MCF 10A (cell line): ENCODE measurements at regions not wholly inside any gene's neighbourhood (a gene's known extent, or its start where the extent isn't known, plus 50 kb on each side); places are given as distances from the start of the nearest gene placed in this dataset.
A peak's percentile ranks its signal among the peaks of the same experiment; 100 is the strongest.
"Not testable (repeated sequence)": the region's sequence is repeated elsewhere in the genome, so short reads cannot be mapped to it uniquely, and the experiment has no call there.

Source experiments
- BruUV-seq: library from RNA; stranded (reverse); fragments of 400-500 nt; replicated peaks from 2 replicates; lab custom pipeline; 2021; lab: Mats Ljungman, UMichigan
- CTCF ChIA-PET: fragments of 300-600 bp; sonication (Branson Sonifier 250); formaldehyde crosslinking; extraction: SDS; loops from one replicate; lab custom pipeline; 2021; ENCODE audit warnings: antibody characterized with exemption, inconsistent platforms; lab: Yijun Ruan, JAX
- POLR2A ChIA-PET: fragments of 300-600, 350-650 bp; sonication (Branson Sonifier 250); formaldehyde crosslinking; extraction: SDS; loops from one replicate; lab custom pipeline; 2020; ENCODE audit warnings: antibody characterized with exemption, inconsistent platforms; lab: Yijun Ruan, JAX
- DNase-seq: peaks from one replicate; pipeline ENCODE4 v3.0.0-alpha.2; 2018; ENCODE audit not compliant: unreplicated experiment
- H3K27ac Mint-ChIP-seq: one replicate; pipeline ENCODE4 v1.8.0; 2022; ENCODE audit warnings: mild to moderate bottlenecking, low read depth, mixed read lengths; ENCODE audit not compliant: unreplicated experiment
- H3K27me3 Mint-ChIP-seq: one replicate; pipeline ENCODE4 v1.8.0; 2022; ENCODE audit warnings: mixed read lengths; ENCODE audit not compliant: insufficient read depth, unreplicated experiment
- H3K36me3 Mint-ChIP-seq: one replicate; pipeline ENCODE4 v1.8.0; 2022; ENCODE audit warnings: mild to moderate bottlenecking, moderate library complexity, mixed read lengths; ENCODE audit not compliant: insufficient read depth, unreplicated experiment
- H3K4me1 Mint-ChIP-seq: one replicate; pipeline ENCODE4 v1.8.0; 2022; ENCODE audit warnings: mixed read lengths; ENCODE audit not compliant: insufficient read depth, unreplicated experiment
- H3K4me3 Mint-ChIP-seq: one replicate; pipeline ENCODE4 v1.8.0; 2022; ENCODE audit warnings: mild to moderate bottlenecking, moderate library complexity, mixed read lengths; ENCODE audit not compliant: unreplicated experiment
- H3K9me3 Mint-ChIP-seq: one replicate; pipeline ENCODE4 v1.8.0; 2022; ENCODE audit warnings: mixed read lengths; ENCODE audit not compliant: unreplicated experiment
- intact Hi-C: fragments of 100-400 bp; cut with micrococcal nuclease; formaldehyde crosslinking; loops from 2 replicates; pipeline ENCODE4 v1.14.1; 2022
- TF ChIP-seq, protein P1 (sequence below): fragments of 200-600 bp; IDR thresholded peaks from one replicate; pipeline ENCODE4 v1.8.0; 2022; ENCODE audit warnings: antibody characterized with exemption, mild to moderate bottlenecking; ENCODE audit not compliant: unreplicated experiment

DNA sequence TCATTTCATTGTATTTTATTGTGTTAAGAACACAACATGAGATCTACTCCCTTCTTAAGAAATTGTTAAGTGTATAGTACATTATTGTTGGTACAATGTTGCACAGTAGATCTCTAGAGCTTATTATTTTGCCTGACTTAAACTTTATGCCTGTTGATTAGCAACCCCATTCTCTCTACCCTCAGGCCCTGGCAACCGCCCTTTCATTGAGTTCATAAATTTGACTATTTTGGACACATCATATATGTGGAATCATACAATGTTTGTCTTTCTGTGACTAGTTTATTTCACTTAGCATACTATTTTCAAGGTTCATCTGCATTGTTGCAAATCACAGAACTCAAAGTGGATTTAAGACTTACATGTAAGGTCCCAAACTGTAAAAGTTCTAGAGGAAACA, 222.1 kb downstream of the IL15 start:
- Mint-ChIP-seq H3K27me3 (no peaks in the 10 kb centered on the region), H3K4me3 (no peak overlapping the region), H3K36me3 (no peaks in the 10 kb centered on the region), H3K9me3 (no peaks in the 10 kb centered on the region), H3K4me1 (peaks cover 7% of the 10 kb centered on the region), H3K27ac (peak overlapping the region; percentile 46)
- no TSS peak for BruUV-seq
- POLR2A ChIA-PET, result interaction anchor here (1.1 kb wide), 1 partner anchor 511 kb away, joined by 3 read pairs; no protein-coding TSS in a partner anchor
- CTCF ChIA-PET, result interaction anchor here (2.6 kb wide), 1 partner anchor 512 kb away, joined by 10 read pairs; no protein-coding TSS in a partner anchor
- TF ChIP-seq, protein P1, sequence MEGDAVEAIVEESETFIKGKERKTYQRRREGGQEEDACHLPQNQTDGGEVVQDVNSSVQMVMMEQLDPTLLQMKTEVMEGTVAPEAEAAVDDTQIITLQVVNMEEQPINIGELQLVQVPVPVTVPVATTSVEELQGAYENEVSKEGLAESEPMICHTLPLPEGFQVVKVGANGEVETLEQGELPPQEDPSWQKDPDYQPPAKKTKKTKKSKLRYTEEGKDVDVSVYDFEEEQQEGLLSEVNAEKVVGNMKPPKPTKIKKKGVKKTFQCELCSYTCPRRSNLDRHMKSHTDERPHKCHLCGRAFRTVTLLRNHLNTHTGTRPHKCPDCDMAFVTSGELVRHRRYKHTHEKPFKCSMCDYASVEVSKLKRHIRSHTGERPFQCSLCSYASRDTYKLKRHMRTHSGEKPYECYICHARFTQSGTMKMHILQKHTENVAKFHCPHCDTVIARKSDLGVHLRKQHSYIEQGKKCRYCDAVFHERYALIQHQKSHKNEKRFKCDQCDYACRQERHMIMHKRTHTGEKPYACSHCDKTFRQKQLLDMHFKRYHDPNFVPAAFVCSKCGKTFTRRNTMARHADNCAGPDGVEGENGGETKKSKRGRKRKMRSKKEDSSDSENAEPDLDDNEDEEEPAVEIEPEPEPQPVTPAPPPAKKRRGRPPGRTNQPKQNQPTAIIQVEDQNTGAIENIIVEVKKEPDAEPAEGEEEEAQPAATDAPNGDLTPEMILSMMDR, result no peak
- no peak for DNase-seq
- intact Hi-C loops, result no loop called here

DNA sequence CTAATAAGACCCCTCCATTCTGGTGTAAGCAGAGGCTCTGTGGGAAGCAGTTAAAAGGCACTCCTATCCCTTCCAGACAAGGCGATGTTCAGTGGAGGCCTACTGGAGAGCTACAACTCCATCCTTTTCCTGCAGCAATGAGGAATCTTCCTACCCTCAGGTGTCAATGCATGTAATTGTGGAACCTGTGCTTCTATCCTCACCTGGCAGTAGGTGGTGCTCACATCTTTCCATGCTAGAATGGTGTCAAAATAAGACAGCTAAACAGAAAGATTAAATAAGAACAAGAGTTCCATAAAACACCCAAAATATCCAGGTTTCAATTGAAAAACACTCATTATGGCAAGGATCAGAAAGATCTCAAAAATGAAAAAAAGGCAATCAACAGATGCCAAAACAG, 224.6 kb downstream of the IL15 start:
- Mint-ChIP-seq H3K27ac (no peak overlapping the region), H3K4me1 (no peaks in the 10 kb centered on the region), H3K36me3 (no peaks in the 10 kb centered on the region), H3K27me3 (no peaks in the 10 kb centered on the region), H3K4me3 (no peak overlapping the region), H3K9me3 (no peaks in the 10 kb centered on the region)
- ChIA-PET CTCF (interaction anchor here (0.6 to 2.4 kb wide), 7 partner anchors 11 to 1017 kb away, joined by 3 to 6 read pairs (median 3); no protein-coding TSS in a partner anchor), POLR2A (interaction anchor here (1.5 kb wide), 1 partner anchor 219 kb away, joined by 5 read pairs; no protein-coding TSS in a partner anchor)
- BruUV-seq, result no TSS peak
- TF ChIP-seq, protein P1, result peak; percentile 20
- DNase-seq, result peak; percentile 47
- intact Hi-C loops, result loop anchor here (5.0 kb wide), 1 partner anchor 986 kb away; the partner anchor contains the start of gene INPP4B

- CTCF ChIA-PET, result interaction anchor here (0.7 kb wide), 1 partner anchor 832 kb away, joined by 3 read pairs; no protein-coding TSS in a partner anchor
Measured at GRCh38 chr4:141870152-141870551, 233.8 kb downstream of the IL15 start.

DNA sequence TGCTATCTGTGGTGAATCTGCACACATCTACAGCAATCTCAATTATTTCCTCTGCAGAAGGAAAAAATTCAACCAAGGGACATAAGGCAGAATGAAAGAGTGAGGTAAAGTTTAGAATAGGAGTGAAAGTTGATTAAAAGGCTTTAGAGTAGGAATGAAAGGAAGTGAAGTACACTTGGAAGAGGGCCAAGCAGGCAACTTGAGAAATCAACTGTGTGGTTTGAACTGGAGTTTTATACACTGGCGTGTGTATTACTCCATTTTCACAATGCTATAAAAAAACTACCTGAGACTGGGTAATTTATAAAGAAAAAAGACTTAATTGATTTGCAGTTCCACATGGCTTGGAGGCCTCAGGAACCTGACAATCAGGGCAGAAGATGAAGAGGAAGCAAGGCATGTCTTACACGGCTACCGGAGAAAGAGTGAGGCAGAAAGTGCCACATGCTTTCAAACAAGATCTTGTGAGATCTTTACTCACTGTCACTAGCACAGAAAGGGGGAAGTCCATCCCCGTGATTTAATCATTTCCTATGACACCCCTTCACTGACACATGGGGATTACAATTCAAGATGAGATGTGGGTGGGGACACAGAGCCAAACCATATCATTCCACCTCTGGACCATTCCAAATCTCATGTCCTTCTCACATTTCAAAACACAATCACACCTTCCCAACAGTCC, 234.8 kb downstream of the IL15 start:
- Mint-ChIP-seq H3K27ac (peak overlapping the region; percentile 68), H3K9me3 (peaks cover 18% of the 10 kb centered on the region), H3K4me1 (peaks cover 7% of the 10 kb centered on the region), H3K4me3 (no peak overlapping the region), H3K27me3 (no peaks in the 10 kb centered on the region), H3K36me3 (no peaks in the 10 kb centered on the region)
- peak; percentile 51 for DNase-seq
- TF ChIP-seq, protein P1, result no peak
- CTCF ChIA-PET, result interaction anchor here (0.7 to 0.9 kb wide), 2 partner anchors 10 to 833 kb away, joined by 3 read pairs; no protein-coding TSS in a partner anchor
- BruUV-seq, result no TSS peak
- POLR2A ChIA-PET, result interaction anchor here (0.7 kb wide), 1 partner anchor 322 kb away, joined by 4 read pairs; no protein-coding TSS in a partner anchor
- intact Hi-C loops, result no loop called here

More at GRCh38 chr4:141870152-141870551, 233.8 kb downstream of the IL15 start:
- TF ChIP-seq, protein P1, result no peak
- POLR2A ChIA-PET, result interaction anchor here (0.7 kb wide), 1 partner anchor 323 kb away, joined by 4 read pairs; no protein-coding TSS in a partner anchor
- intact Hi-C loops, result no loop called here
- Mint-ChIP-seq H3K9me3 (peaks cover 13% of the 10 kb centered on the region), H3K36me3 (no peaks in the 10 kb centered on the region), H3K4me3 (no peak overlapping the region), H3K4me1 (peaks cover 7% of the 10 kb centered on the region), H3K27ac (no peak overlapping the region), H3K27me3 (no peaks in the 10 kb centered on the region)
- BruUV-seq, result no TSS peak
- DNase-seq, result no peak

- CTCF ChIA-PET, result interaction anchor here (0.7 kb wide), 1 partner anchor 246 kb away, joined by 3 read pairs; no protein-coding TSS in a partner anchor
- H3K4me1 Mint-ChIP-seq, H3K27ac Mint-ChIP-seq, H3K36me3 Mint-ChIP-seq, H3K27me3 Mint-ChIP-seq, H3K9me3 Mint-ChIP-seq, DNase-seq, H3K4me3 Mint-ChIP-seq, BruUV-seq, intact Hi-C loops, POLR2A ChIA-PET: not testable (repeated sequence)
Measured at GRCh38 chr4:141882650-141883049, 246.3 kb downstream of the IL15 start.
